Liver (tissue), 3 donors: ENCODE measurements at regions not wholly inside any gene's neighbourhood (a gene's known extent, or its start where the extent isn't known, plus 50 kb on each side); places are given as distances from the start of the nearest gene placed in this dataset.

ENCODE experiments used
- EGR1 ChIP-seq, 2 donors: IDR thresholded peaks; 2 replicates each; pipeline ENCODE4 v1.6.1; 2016 to 2018; ENCODE audit warnings: antibody characterized with exemption in 2 of 2, low read depth in 2 of 2
- FOXA1 ChIP-seq: IDR thresholded peaks from 2 replicates; pipeline ENCODE4 v1.6.1; 2016; ENCODE audit warnings: antibody characterized with exemption
- FOXA2 ChIP-seq: IDR thresholded peaks from 2 replicates; pipeline ENCODE4 v1.6.1; 2016; ENCODE audit warnings: antibody characterized with exemption
- GABPA ChIP-seq, 2 donors: IDR thresholded peaks in 1 of 2; conservative IDR thresholded peaks in 1 of 2; 2 replicates each; pipeline ENCODE4 v1.6.1; 2016; ENCODE audit warnings: antibody characterized with exemption in 2 of 2, mild to moderate bottlenecking in 1 of 2, moderate library complexity in 1 of 2
- HNF4A ChIP-seq, 2 donors: conservative IDR thresholded peaks; 2 replicates each; pipeline ENCODE4 v1.6.1; 2016; ENCODE audit warnings: antibody characterized with exemption in 2 of 2, mild to moderate bottlenecking in 2 of 2
- HNF4G ChIP-seq: IDR thresholded peaks from 2 replicates; pipeline ENCODE4 v1.6.1; 2016; ENCODE audit warnings: antibody characterized with exemption
- RAD21 ChIP-seq, 2 donors: IDR thresholded peaks; 2 replicates each; pipeline ENCODE4 v1.6.1; 2016; ENCODE audit warnings: antibody characterized with exemption in 2 of 2, mild to moderate bottlenecking in 2 of 2
- RXRA ChIP-seq, 2 donors: IDR thresholded peaks; 2 replicates each; pipeline ENCODE4 v1.6.1; 2017 to 2018; ENCODE audit warnings: antibody characterized with exemption in 2 of 2, mild to moderate bottlenecking in 1 of 2
- SP1 ChIP-seq: IDR thresholded peaks from 2 replicates; pipeline ENCODE4 v1.6.1; 2018; ENCODE audit warnings: antibody characterized with exemption, mild to moderate bottlenecking
- TAF1 ChIP-seq: conservative IDR thresholded peaks from 2 replicates; pipeline ENCODE4 v1.6.1; 2016; ENCODE audit warnings: antibody characterized with exemption, mild to moderate bottlenecking
- TF ChIP-seq, protein P1 (sequence below): fragments of 150-350 bp; IDR thresholded peaks from 2 replicates; pipeline ENCODE4 v1.5.1; 2017; ENCODE audit warnings: improper control_type of control experiment, low read depth, low read length; ENCODE audit not compliant: missing input control
- TF ChIP-seq, protein P2 (sequence below): IDR thresholded peaks from 2 replicates; pipeline ENCODE4 v1.6.1; 2016; ENCODE audit warnings: antibody characterized with exemption, mild to moderate bottlenecking
- TF ChIP-seq, protein P3 (sequence below): IDR thresholded peaks from 2 replicates; pipeline ENCODE4 v1.6.1; 2016; ENCODE audit warnings: antibody characterized with exemption
- TF ChIP-seq, protein P4 (sequence below): IDR thresholded peaks from 2 replicates; pipeline ENCODE4 v1.6.1; 2016; ENCODE audit warnings: antibody characterized with exemption
- donor health status: healthy.
- donor health status: healthy.

DNA sequence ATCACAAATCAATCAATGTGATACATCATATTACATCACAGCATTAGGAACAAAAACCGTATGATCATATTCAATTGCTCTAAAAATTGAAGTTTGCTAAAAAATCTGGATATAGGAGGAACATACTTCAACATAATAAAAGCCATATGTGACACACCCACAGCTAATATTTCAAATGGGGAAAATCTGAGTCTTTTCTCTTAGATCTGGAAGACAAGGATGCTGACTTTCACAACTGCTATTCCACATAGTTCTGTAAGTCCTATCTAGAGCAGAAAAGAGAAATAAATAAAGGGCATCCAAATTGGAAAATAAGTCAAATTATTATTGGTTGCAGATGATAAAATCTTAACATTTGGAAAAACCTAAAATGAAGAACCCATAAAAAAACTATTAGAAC is 256.8 kb upstream of the SGO1 start:
- TF ChIP-seq GABPA (IDR thresholded peaks at IDR 0.05 in 1 of 2, conservative IDR thresholded peaks at IDR 0.05 in 1 of 2): no peak
- TF ChIP-seq, protein P1, sequence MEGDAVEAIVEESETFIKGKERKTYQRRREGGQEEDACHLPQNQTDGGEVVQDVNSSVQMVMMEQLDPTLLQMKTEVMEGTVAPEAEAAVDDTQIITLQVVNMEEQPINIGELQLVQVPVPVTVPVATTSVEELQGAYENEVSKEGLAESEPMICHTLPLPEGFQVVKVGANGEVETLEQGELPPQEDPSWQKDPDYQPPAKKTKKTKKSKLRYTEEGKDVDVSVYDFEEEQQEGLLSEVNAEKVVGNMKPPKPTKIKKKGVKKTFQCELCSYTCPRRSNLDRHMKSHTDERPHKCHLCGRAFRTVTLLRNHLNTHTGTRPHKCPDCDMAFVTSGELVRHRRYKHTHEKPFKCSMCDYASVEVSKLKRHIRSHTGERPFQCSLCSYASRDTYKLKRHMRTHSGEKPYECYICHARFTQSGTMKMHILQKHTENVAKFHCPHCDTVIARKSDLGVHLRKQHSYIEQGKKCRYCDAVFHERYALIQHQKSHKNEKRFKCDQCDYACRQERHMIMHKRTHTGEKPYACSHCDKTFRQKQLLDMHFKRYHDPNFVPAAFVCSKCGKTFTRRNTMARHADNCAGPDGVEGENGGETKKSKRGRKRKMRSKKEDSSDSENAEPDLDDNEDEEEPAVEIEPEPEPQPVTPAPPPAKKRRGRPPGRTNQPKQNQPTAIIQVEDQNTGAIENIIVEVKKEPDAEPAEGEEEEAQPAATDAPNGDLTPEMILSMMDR: no peak
- TF ChIP-seq, protein P2, sequence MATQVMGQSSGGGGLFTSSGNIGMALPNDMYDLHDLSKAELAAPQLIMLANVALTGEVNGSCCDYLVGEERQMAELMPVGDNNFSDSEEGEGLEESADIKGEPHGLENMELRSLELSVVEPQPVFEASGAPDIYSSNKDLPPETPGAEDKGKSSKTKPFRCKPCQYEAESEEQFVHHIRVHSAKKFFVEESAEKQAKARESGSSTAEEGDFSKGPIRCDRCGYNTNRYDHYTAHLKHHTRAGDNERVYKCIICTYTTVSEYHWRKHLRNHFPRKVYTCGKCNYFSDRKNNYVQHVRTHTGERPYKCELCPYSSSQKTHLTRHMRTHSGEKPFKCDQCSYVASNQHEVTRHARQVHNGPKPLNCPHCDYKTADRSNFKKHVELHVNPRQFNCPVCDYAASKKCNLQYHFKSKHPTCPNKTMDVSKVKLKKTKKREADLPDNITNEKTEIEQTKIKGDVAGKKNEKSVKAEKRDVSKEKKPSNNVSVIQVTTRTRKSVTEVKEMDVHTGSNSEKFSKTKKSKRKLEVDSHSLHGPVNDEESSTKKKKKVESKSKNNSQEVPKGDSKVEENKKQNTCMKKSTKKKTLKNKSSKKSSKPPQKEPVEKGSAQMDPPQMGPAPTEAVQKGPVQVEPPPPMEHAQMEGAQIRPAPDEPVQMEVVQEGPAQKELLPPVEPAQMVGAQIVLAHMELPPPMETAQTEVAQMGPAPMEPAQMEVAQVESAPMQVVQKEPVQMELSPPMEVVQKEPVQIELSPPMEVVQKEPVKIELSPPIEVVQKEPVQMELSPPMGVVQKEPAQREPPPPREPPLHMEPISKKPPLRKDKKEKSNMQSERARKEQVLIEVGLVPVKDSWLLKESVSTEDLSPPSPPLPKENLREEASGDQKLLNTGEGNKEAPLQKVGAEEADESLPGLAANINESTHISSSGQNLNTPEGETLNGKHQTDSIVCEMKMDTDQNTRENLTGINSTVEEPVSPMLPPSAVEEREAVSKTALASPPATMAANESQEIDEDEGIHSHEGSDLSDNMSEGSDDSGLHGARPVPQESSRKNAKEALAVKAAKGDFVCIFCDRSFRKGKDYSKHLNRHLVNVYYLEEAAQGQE: no peak
- TF ChIP-seq TAF1: no peak
- TF ChIP-seq, protein P3, sequence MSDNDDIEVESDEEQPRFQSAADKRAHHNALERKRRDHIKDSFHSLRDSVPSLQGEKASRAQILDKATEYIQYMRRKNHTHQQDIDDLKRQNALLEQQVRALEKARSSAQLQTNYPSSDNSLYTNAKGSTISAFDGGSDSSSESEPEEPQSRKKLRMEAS: no peak
- no peak for TF ChIP-seq EGR1 (IDR thresholded peaks at IDR 0.05; ENCODE audit: low read depth in 2 of 2)
- no peak for TF ChIP-seq SP1
- TF ChIP-seq, protein P4, sequence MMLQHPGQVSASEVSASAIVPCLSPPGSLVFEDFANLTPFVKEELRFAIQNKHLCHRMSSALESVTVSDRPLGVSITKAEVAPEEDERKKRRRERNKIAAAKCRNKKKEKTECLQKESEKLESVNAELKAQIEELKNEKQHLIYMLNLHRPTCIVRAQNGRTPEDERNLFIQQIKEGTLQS: no peak
- TF ChIP-seq RXRA (IDR thresholded peaks at IDR 0.05): no peak
- TF ChIP-seq FOXA2: no peak
- no peak for TF ChIP-seq FOXA1
- no peak for TF ChIP-seq HNF4A (conservative IDR thresholded peaks at IDR 0.05)
- TF ChIP-seq HNF4G: no peak
- no peak for TF ChIP-seq RAD21 (IDR thresholded peaks at IDR 0.05)
